Naive B cell (primary cell): ENCODE measurements at regions not wholly inside any gene's neighbourhood (a gene's known extent, or its start where the extent isn't known, plus 50 kb on each side); places are given as distances from the start of the nearest gene placed in this dataset.
"Not testable (repeated sequence)": the region's sequence is repeated elsewhere in the genome, so short reads cannot be mapped to it uniquely, and the experiment has no call there.

ENCODE experiments used
- ATAC-seq, 2 donors: fragments of 150-1000 bp; cut with Tn5 transposase; 2 replicates each; pipeline ENCODE4 v1.10.0; 2021; ENCODE audit warnings: low read depth in 2 of 2, mild to moderate bottlenecking in 2 of 2, moderate library complexity in 2 of 2
- DNase-seq: peaks from one replicate; pipeline ENCODE4 v3.0.0; 2022
- H3K27ac Mint-ChIP-seq, 6 donors: one replicate each; pipeline ENCODE4 v1.8.0; 2020 to 2022; ENCODE audit warnings: mild to moderate bottlenecking in 6 of 6, mixed read lengths in 6 of 6, moderate library complexity in 5 of 6, inconsistent platforms in 2 of 6
- H3K27me3 Mint-ChIP-seq, 3 donors: one replicate each; pipeline ENCODE4 v1.8.0; 2021 to 2022; ENCODE audit warnings: mixed read lengths in 3 of 3, mild to moderate bottlenecking in 1 of 3
- H3K36me3 Mint-ChIP-seq, 2 donors: one replicate each; pipeline ENCODE4 v1.8.0; 2020 to 2022; ENCODE audit warnings: mixed read lengths in 2 of 2, inconsistent platforms in 1 of 2, mild to moderate bottlenecking in 1 of 2
- H3K4me1 Mint-ChIP-seq, 3 donors: one replicate each; pipeline ENCODE4 v1.8.0; 2020 to 2022; ENCODE audit warnings: mixed read lengths in 3 of 3, inconsistent platforms in 1 of 3, mild to moderate bottlenecking in 1 of 3, moderate library complexity in 1 of 3
- H3K4me3 Mint-ChIP-seq, 8 donors: one replicate each; pipeline ENCODE4 v1.8.0; 2020 to 2022; ENCODE audit warnings: mild to moderate bottlenecking in 8 of 8, mixed read lengths in 8 of 8, moderate library complexity in 8 of 8, inconsistent platforms in 2 of 8
- H3K9me3 Mint-ChIP-seq, 7 donors: one replicate each; pipeline ENCODE4 v1.8.0; 2020 to 2022; ENCODE audit warnings: mixed read lengths in 7 of 7, mild to moderate bottlenecking in 5 of 7, inconsistent platforms in 2 of 7, moderate library complexity in 1 of 7

- H3K36me3 Mint-ChIP-seq = no peaks in the 10 kb centered on the region
- peaks cover 4 to 37% (median 20%) of the 10 kb centered on the region in 7 donors for H3K9me3 Mint-ChIP-seq
- no peak for ATAC-seq
- H3K4me1 Mint-ChIP-seq = no peaks in the 10 kb centered on the region
- no peak overlapping the region for H3K4me3 Mint-ChIP-seq
- peaks cover 0 to 7% (median 6%) of the 10 kb centered on the region in 3 donors for H3K27me3 Mint-ChIP-seq
- H3K27ac Mint-ChIP-seq = no peak overlapping the region
- no peak for DNase-seq
These were observed 78.0 kb downstream of the SEC16B start for GRCh38 chr1:177891809-177892208.

GRCh38 chr1:177890479-177890878, 79.4 kb downstream of the SEC16B start:
- no peak for ATAC-seq
- peaks cover 4 to 7% (median 6%) of the 10 kb centered on the region in 3 donors for H3K27me3 Mint-ChIP-seq
- no peak overlapping the region for H3K4me3 Mint-ChIP-seq
- H3K36me3 Mint-ChIP-seq = no peaks in the 10 kb centered on the region
- no peaks in the 10 kb centered on the region for H3K4me1 Mint-ChIP-seq
- no peak for DNase-seq
- H3K27ac Mint-ChIP-seq = no peak overlapping the region
- peaks cover 9 to 37% (median 19%) of the 10 kb centered on the region in 7 donors for H3K9me3 Mint-ChIP-seq

GRCh38 chr1:177884479-177885021, 85.3 kb downstream of the SEC16B start:
- H3K36me3 Mint-ChIP-seq = no peaks in the 10 kb centered on the region
- H3K27ac Mint-ChIP-seq = no peak overlapping the region
- ATAC-seq (no peak), DNase-seq (no peak)
- H3K4me1 Mint-ChIP-seq = no peaks in the 10 kb centered on the region
- peaks cover 11 to 21% (median 12%) of the 10 kb centered on the region in 3 donors for H3K27me3 Mint-ChIP-seq
- H3K4me3 Mint-ChIP-seq = no peak overlapping the region
- H3K9me3 Mint-ChIP-seq = peaks cover 0 to 14% (median 1%) of the 10 kb centered on the region in 7 donors

GRCh38 chr1:177883581-177883980, 86.3 kb downstream of the SEC16B start:
- Mint-ChIP-seq H3K4me1 (no peaks in the 10 kb centered on the region), H3K4me3 (no peak overlapping the region), H3K27me3 (peaks cover 12 to 21% (median 17%) of the 10 kb centered on the region in 3 donors), H3K27ac (no peak overlapping the region), H3K36me3 (no peaks in the 10 kb centered on the region), H3K9me3 (peaks cover 0 to 14% (median 0%) of the 10 kb centered on the region in 7 donors)
- DNase-seq (no peak), ATAC-seq (no peak)

GRCh38 chr1:177880339-177880891, 89.4 kb downstream of the SEC16B start:
- Mint-ChIP-seq H3K27ac (no peak overlapping the region), H3K4me3 (no peak overlapping the region), H3K9me3 (peaks cover 0 to 18% (median 2%) of the 10 kb centered on the region in 7 donors), H3K36me3 (no peaks in the 10 kb centered on the region), H3K4me1 (no peaks in the 10 kb centered on the region), H3K27me3 (peaks cover 5 to 15% (median 13%) of the 10 kb centered on the region in 3 donors)
- ATAC-seq = no peak
- DNase-seq = no peak

GRCh38 chr1:177877086-177877485, 92.8 kb downstream of the SEC16B start:
- H3K36me3 Mint-ChIP-seq = peaks cover 0 to 4% of the 10 kb centered on the region in 2 donors
- H3K4me3 Mint-ChIP-seq = no peak overlapping the region
- peak overlapping the region in 1 of 6 donors; percentile 1 for H3K27ac Mint-ChIP-seq
- no peak for ATAC-seq
- peaks cover 12 to 23% (median 19%) of the 10 kb centered on the region in 3 donors for H3K27me3 Mint-ChIP-seq
- DNase-seq = no peak
- no peaks in the 10 kb centered on the region for H3K4me1 Mint-ChIP-seq
- peaks cover 3 to 18% (median 4%) of the 10 kb centered on the region in 7 donors for H3K9me3 Mint-ChIP-seq

- Mint-ChIP-seq H3K4me3 (no peak overlapping the region), H3K27me3 (peaks cover 8 to 12% (median 10%) of the 10 kb centered on the region in 3 donors), H3K9me3 (peaks cover 3 to 12% (median 7%) of the 10 kb centered on the region in 7 donors), H3K4me1 (no peaks in the 10 kb centered on the region), H3K36me3 (peaks cover 0 to 4% of the 10 kb centered on the region in 2 donors), H3K27ac (no peak overlapping the region)
- ATAC-seq (no peak), DNase-seq (no peak)
These were observed 96.6 kb downstream of the SEC16B start for GRCh38 chr1:177873238-177873637.

- H3K4me3 Mint-ChIP-seq = no peak overlapping the region
These were observed 97.5 kb downstream of the SEC16B start for GRCh38 chr1:177872308-177872900.

GRCh38 chr1:177871613-177872307, 98.1 kb downstream of the SEC16B start:
- DNase-seq = no peak
- no peak for ATAC-seq
- H3K27me3 Mint-ChIP-seq = peaks cover 8 to 12% (median 10%) of the 10 kb centered on the region in 3 donors
- no peak overlapping the region for H3K27ac Mint-ChIP-seq
- H3K4me1 Mint-ChIP-seq = no peaks in the 10 kb centered on the region
- peaks cover 3 to 9% (median 5%) of the 10 kb centered on the region in 7 donors for H3K9me3 Mint-ChIP-seq
- H3K36me3 Mint-ChIP-seq = peaks cover 0 to 4% of the 10 kb centered on the region in 2 donors
- H3K4me3 Mint-ChIP-seq = no peak overlapping the region

More at GRCh38 chr1:177872308-177872900, 97.5 kb downstream of the SEC16B start:
- Mint-ChIP-seq H3K27me3 (peaks cover 8 to 12% (median 10%) of the 10 kb centered on the region in 3 donors), H3K4me1 (no peaks in the 10 kb centered on the region), H3K9me3 (peaks cover 3 to 12% (median 7%) of the 10 kb centered on the region in 7 donors), H3K36me3 (peaks cover 0 to 4% of the 10 kb centered on the region in 2 donors), H3K27ac (no peak overlapping the region)
- DNase-seq (no peak), ATAC-seq (no peak)

- Mint-ChIP-seq H3K36me3 (peaks cover 0 to 4% of the 10 kb centered on the region in 2 donors), H3K9me3 (peaks cover 0 to 9% (median 3%) of the 10 kb centered on the region in 7 donors), H3K4me3 (no peak overlapping the region), H3K27me3 (peaks cover 8 to 12% (median 10%) of the 10 kb centered on the region in 3 donors), H3K27ac (no peak overlapping the region), H3K4me1 (no peaks in the 10 kb centered on the region)
- no peak for DNase-seq
- ATAC-seq = no peak
These were observed 100.3 kb downstream of the SEC16B start for GRCh38 chr1:177869586-177869985.

GRCh38 chr1:177869011-177869410, 100.8 kb downstream of the SEC16B start:
- H3K27me3 Mint-ChIP-seq = peaks cover 8 to 12% (median 10%) of the 10 kb centered on the region in 3 donors
- not testable (repeated sequence) for ATAC-seq

GRCh38 chr1:177865807-177866206, 104.1 kb downstream of the SEC16B start:
- no peak for DNase-seq
- Mint-ChIP-seq H3K36me3 (no peaks in the 10 kb centered on the region), H3K27ac (no peak overlapping the region), H3K9me3 (peaks cover 0 to 13% (median 4%) of the 10 kb centered on the region in 7 donors), H3K27me3 (no peaks in the 10 kb centered on the region), H3K4me1 (no peaks in the 10 kb centered on the region), H3K4me3 (no peak overlapping the region)
- ATAC-seq = no peak

More at GRCh38 chr1:177869011-177869410, 100.8 kb downstream of the SEC16B start:
- not testable (repeated sequence) for H3K9me3 Mint-ChIP-seq, H3K36me3 Mint-ChIP-seq, H3K4me3 Mint-ChIP-seq, H3K4me1 Mint-ChIP-seq, H3K27ac Mint-ChIP-seq, DNase-seq

- Mint-ChIP-seq H3K9me3 (peaks cover 0 to 13% (median 4%) of the 10 kb centered on the region in 7 donors), H3K27me3 (no peaks in the 10 kb centered on the region), H3K4me1 (no peaks in the 10 kb centered on the region), H3K4me3 (no peak overlapping the region), H3K36me3 (no peaks in the 10 kb centered on the region), H3K27ac (no peak overlapping the region)
- ATAC-seq (no peak), DNase-seq (no peak)
These were observed 105.1 kb downstream of the SEC16B start for GRCh38 chr1:177864538-177865305.
